ENCODE measurements at regions not wholly inside any gene's neighbourhood (a gene's known extent, or its start where the extent isn't known, plus 50 kb on each side); places are given as distances from the start of the nearest gene placed in this dataset.

DNA sequence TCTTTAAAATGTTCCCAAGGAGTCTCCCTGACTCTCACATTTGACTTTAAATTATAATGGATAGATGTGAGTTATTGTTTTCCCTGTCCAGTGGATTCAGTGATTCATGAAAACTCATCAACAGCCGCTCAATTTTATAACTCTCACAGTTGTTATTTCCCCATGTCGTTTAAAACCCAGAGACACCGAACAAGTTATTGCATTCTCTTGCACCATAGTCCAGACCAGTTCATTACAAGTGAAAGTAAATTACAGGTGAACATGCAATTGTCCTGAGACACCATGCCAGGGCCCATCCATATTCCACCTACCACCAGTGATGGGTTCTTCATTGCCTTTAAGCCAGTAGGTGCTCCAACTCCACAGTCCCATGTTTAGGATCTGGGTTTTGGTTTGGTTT is 85.7 kb upstream of the CMKLR1 start:
- TF ChIP-seq, protein P1, sequence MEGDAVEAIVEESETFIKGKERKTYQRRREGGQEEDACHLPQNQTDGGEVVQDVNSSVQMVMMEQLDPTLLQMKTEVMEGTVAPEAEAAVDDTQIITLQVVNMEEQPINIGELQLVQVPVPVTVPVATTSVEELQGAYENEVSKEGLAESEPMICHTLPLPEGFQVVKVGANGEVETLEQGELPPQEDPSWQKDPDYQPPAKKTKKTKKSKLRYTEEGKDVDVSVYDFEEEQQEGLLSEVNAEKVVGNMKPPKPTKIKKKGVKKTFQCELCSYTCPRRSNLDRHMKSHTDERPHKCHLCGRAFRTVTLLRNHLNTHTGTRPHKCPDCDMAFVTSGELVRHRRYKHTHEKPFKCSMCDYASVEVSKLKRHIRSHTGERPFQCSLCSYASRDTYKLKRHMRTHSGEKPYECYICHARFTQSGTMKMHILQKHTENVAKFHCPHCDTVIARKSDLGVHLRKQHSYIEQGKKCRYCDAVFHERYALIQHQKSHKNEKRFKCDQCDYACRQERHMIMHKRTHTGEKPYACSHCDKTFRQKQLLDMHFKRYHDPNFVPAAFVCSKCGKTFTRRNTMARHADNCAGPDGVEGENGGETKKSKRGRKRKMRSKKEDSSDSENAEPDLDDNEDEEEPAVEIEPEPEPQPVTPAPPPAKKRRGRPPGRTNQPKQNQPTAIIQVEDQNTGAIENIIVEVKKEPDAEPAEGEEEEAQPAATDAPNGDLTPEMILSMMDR (conservative IDR thresholded peaks at IDR 0.05; ENCODE audit: low read length) = no peak
- no peak for TF ChIP-seq EZH2phosphoT487 (IDR thresholded peaks at IDR 0.05; ENCODE audit: borderline replicate concordance)

All from Loucy (cell line).